SK-N-SH (cell line): ENCODE measurements at regions not wholly inside any gene's neighbourhood (a gene's known extent, or its start where the extent isn't known, plus 50 kb on each side); places are given as distances from the start of the nearest gene placed in this dataset.

Experiments
- CTCF ChIA-PET: fragments of 300-600, 350-600 bp; formaldehyde crosslinking; extraction: SDS; loops from one replicate; lab custom pipeline; 2021; lab: Yijun Ruan, JAX
- POLR2A ChIA-PET: fragments of 350-600 bp; sonication (Branson Sonifier 250); formaldehyde crosslinking; extraction: SDS; loops from one replicate; lab custom pipeline; 2020; ENCODE audit warnings: antibody characterized with exemption, inconsistent platforms; lab: Yijun Ruan, JAX
- DNase-seq: peaks from one replicate; pipeline ENCODE4 v3.0.0; 2012
- H2AFZ ChIP-seq: fragments of 200-600 bp; sonication (generic); 2 replicates; pipeline ENCODE4 v1.8.1; 2016; ENCODE audit warnings: antibody characterized with exemption, mild to moderate bottlenecking, low read depth
- H3F3A ChIP-seq: fragments of 200-600 bp; sonication (generic); replicated peaks from 2 replicates; pipeline ENCODE3; 2016; ENCODE audit warnings: antibody characterized with exemption, mild to moderate bottlenecking; ENCODE audit not compliant: insufficient read depth
- H3K27ac ChIP-seq, 2 experiments: fragments of 200-500 bp in 1 of 2; fragments of 200-600 bp in 1 of 2; sonication (Bioruptor generic) in 1 of 2; sonication (generic), shearing (Covaris generic) in 1 of 2; 2 replicates each; pipeline versions ENCODE4 v1.5.1 to v1.6.1; 2014 to 2016; ENCODE audit warnings: low read depth in 2 of 2, inconsistent platforms in 1 of 2, low read length in 1 of 2, mild to moderate bottlenecking in 1 of 2, mixed read lengths in 1 of 2
- H3K27me3 ChIP-seq: fragments of 200-600 bp; sonication (generic), shearing (Covaris generic); 2 replicates; pipeline ENCODE4 v1.6.1; 2016; ENCODE audit warnings: mixed run types; ENCODE audit not compliant: insufficient read depth
- H3K36me3 ChIP-seq, 2 experiments: fragments of 200-500 bp in 1 of 2; fragments of 200-600 bp in 1 of 2; sonication (Bioruptor generic) in 1 of 2; sonication (generic) in 1 of 2; replicated peaks in 1 of 2; 2 replicates each; pipeline versions ENCODE3 to v1.5.1; 2014 to 2016; ENCODE audit warnings: low read length in 1 of 2, mild to moderate bottlenecking in 1 of 2; ENCODE audit not compliant: insufficient read depth in 2 of 2, control insufficient read depth in 1 of 2
- H3K4me1 ChIP-seq, 2 experiments: fragments of 200-500 bp in 1 of 2; fragments of 200-600 bp in 1 of 2; sonication (Bioruptor generic) in 1 of 2; sonication (generic), shearing (Covaris generic) in 1 of 2; 2 replicates each; pipeline versions ENCODE4 v1.5.1 to v1.6.1; 2014 to 2016; ENCODE audit warnings: low read depth in 1 of 2, low read length in 1 of 2, mixed run types in 1 of 2; ENCODE audit not compliant: insufficient read depth in 2 of 2, control insufficient read depth in 1 of 2
- H3K4me2 ChIP-seq: fragments of 200-600 bp; sonication (generic), shearing (Covaris generic); 2 replicates; pipeline ENCODE4 v1.6.1; 2017; ENCODE audit warnings: mixed run types
- H3K4me3 ChIP-seq, 2 experiments: fragments of 200-500 bp in 1 of 2; fragments of 200-600 bp in 1 of 2; sonication (Bioruptor generic) in 1 of 2; sonication (generic), shearing (Covaris generic) in 1 of 2; 2 replicates each; pipeline versions ENCODE4 v1.5.1 to v1.8.1; 2014 to 2016; ENCODE audit warnings: low read depth in 2 of 2, inconsistent platforms in 1 of 2, low read length in 1 of 2, mild to moderate bottlenecking in 1 of 2, mixed read lengths in 1 of 2, moderate library complexity in 1 of 2
- H3K79me2 ChIP-seq: fragments of 200-600 bp; sonication (generic); 2 replicates; pipeline ENCODE4 v1.8.1; 2017; ENCODE audit warnings: mild to moderate bottlenecking; ENCODE audit not compliant: insufficient read depth
- H3K9ac ChIP-seq: fragments of 200-600 bp; sonication (generic); 2 replicates; pipeline ENCODE4 v1.6.1; 2017; ENCODE audit warnings: mixed run types
- H3K9me2 ChIP-seq: fragments of 200-600 bp; sonication (generic); 2 replicates; pipeline ENCODE4 v1.6.1; 2017; ENCODE audit warnings: mixed run types
- H3K9me3 ChIP-seq: fragments of 200-600 bp; sonication (generic); 2 replicates; pipeline ENCODE4 v1.6.1; 2017; ENCODE audit warnings: mixed run types, mild to moderate bottlenecking, moderate library complexity
- H4K20me1 ChIP-seq: fragments of 200-600 bp; sonication (generic); 2 replicates; pipeline ENCODE4 v1.6.1; 2017; ENCODE audit warnings: mild to moderate bottlenecking, mixed run types; ENCODE audit not compliant: insufficient read depth
- CHD2 ChIP-seq: fragments of 150-350 bp; IDR thresholded peaks from 2 replicates; pipeline ENCODE4 v1.6.1; 2018; ENCODE audit warnings: low read length; ENCODE audit not compliant: partially characterized antibody
- CTCF ChIP-seq: fragments of 200-600 bp; sonication (generic); IDR thresholded peaks from 2 replicates; pipeline ENCODE4 v1.6.1; 2017; ENCODE audit warnings: antibody characterized with exemption, mild to moderate bottlenecking, moderate library complexity
- EP300 ChIP-seq, 2 experiments: IDR thresholded peaks; 2 replicates each; pipeline versions ENCODE4 v1.4.0 to v1.6.1; 2012; ENCODE audit warnings: borderline replicate concordance in 1 of 2, low read depth in 1 of 2, low read length in 1 of 2
- GABPA ChIP-seq: IDR thresholded peaks from 2 replicates; pipeline ENCODE4 v1.4.0; 2012; ENCODE audit warnings: low read depth, mild to moderate bottlenecking
- GATA2 ChIP-seq: sonication (generic); formaldehyde crosslinking; IDR thresholded peaks from 2 replicates; pipeline ENCODE4 v1.5.0; 2020; ENCODE audit warnings: mild to moderate bottlenecking, missing genetic modification reagents
- IRF3 ChIP-seq: fragments of 150-350 bp; IDR thresholded peaks from 2 replicates; pipeline ENCODE4 v1.6.1; 2016; ENCODE audit warnings: mild to moderate bottlenecking, low read depth, low read length
- MEF2A ChIP-seq: IDR thresholded peaks from 2 replicates; pipeline ENCODE4 v1.4.0; 2012; ENCODE audit warnings: low read depth, borderline replicate concordance
- NRF1 ChIP-seq: IDR thresholded peaks from 2 replicates; pipeline ENCODE4 v1.6.1; 2012; ENCODE audit warnings: low read depth, mild to moderate bottlenecking, low read length
- POLR2AphosphoS5 ChIP-seq: IDR thresholded peaks from 2 replicates; pipeline ENCODE4 v1.6.1; 2012; ENCODE audit warnings: low read depth, low read length
- RCOR1 ChIP-seq: fragments of 150-350 bp; IDR thresholded peaks from 2 replicates; pipeline ENCODE4 v1.6.1; 2017; ENCODE audit warnings: antibody characterized with exemption, low read length
- RFX5 ChIP-seq: IDR thresholded peaks from 2 replicates; pipeline ENCODE4 v1.6.1; 2012; ENCODE audit warnings: mild to moderate bottlenecking, improper control_type of control experiment, low read length
- TAF1 ChIP-seq: IDR thresholded peaks from 2 replicates; pipeline ENCODE4 v1.6.1; 2012; ENCODE audit warnings: low read depth, mild to moderate bottlenecking, low read length, moderate library complexity, borderline replicate concordance
- TCF12 ChIP-seq: IDR thresholded peaks from 2 replicates; pipeline ENCODE4 v1.4.0; 2012
- TEAD4 ChIP-seq: IDR thresholded peaks from 2 replicates; pipeline ENCODE4 v1.4.0; 2012; ENCODE audit warnings: mild to moderate bottlenecking, borderline replicate concordance; ENCODE audit not compliant: insufficient read depth
- USF1 ChIP-seq: IDR thresholded peaks from 2 replicates; pipeline ENCODE4 v1.4.0; 2012; ENCODE audit warnings: low read depth, borderline replicate concordance
- USF2 ChIP-seq: fragments of 150-350 bp; IDR thresholded peaks from 2 replicates; pipeline ENCODE4 v1.6.1; 2017; ENCODE audit warnings: antibody characterized with exemption, low read length, low read depth, borderline replicate concordance
- ZBTB33 ChIP-seq: IDR thresholded peaks from 2 replicates; pipeline ENCODE4 v1.4.0; 2012; ENCODE audit warnings: low read depth, borderline replicate concordance
- WGBS: methylation state at CpG from one replicate; pipeline ENCODE4 v1.1.6; 2017; ENCODE audit warnings: low lambda C conversion rate; 5-methylcytosine and 5-hydroxymethylcytosine counted together

- 18% methylated on average over 6 of the region's 6 CpGs for WGBS
- H3K79me2 ChIP-seq = no peaks in the 10 kb centered on the region
- no peak overlapping the region for H3K4me2 ChIP-seq
- H3K27ac ChIP-seq = no peak overlapping the region
- no peak overlapping the region for H3K9ac ChIP-seq
- no peak overlapping the region for H3K4me3 ChIP-seq
- no peaks in the 10 kb centered on the region for H3K9me2 ChIP-seq
- no peak for DNase-seq
- H3K4me1 ChIP-seq = no peaks in the 10 kb centered on the region
- no peaks in the 10 kb centered on the region for H3K36me3 ChIP-seq
- ChIA-PET CTCF (interaction anchor here (4.3 kb wide), 1 partner anchor 15 kb away, joined by 17 read pairs; no protein-coding TSS in a partner anchor), POLR2A (no interaction called here)
- no peaks in the 10 kb centered on the region; the same call in 1 of the 2 replicates for H3K27me3 ChIP-seq
- no peaks in the 10 kb centered on the region for H3F3A ChIP-seq
- H4K20me1 ChIP-seq = no peaks in the 10 kb centered on the region
- H3K9me3 ChIP-seq = no peaks in the 10 kb centered on the region
- TF ChIP-seq CTCF = no peak
- no peak for TF ChIP-seq RCOR1
- no peak for TF ChIP-seq EP300 (IDR thresholded peaks at IDR 0.05; ENCODE audit: borderline replicate concordance in 1 of 2, low read depth in 1 of 2, low read length in 1 of 2)
- TF ChIP-seq RFX5 = no peak
- no peak for TF ChIP-seq CHD2
- no peak for TF ChIP-seq TEAD4
- no peak for TF ChIP-seq ZBTB33
- no peak for TF ChIP-seq TCF12
- TF ChIP-seq USF2 = no peak
- TF ChIP-seq MEF2A = no peak
- TF ChIP-seq NRF1 = no peak
- TF ChIP-seq GABPA = no peak
- no peak for TF ChIP-seq USF1
- TF ChIP-seq GATA2 (CRISPR knock-in tag) = no peak
- TF ChIP-seq IRF3 = no peak
- no peak for TF ChIP-seq POLR2AphosphoS5
- no peak for TF ChIP-seq TAF1
- H2AFZ ChIP-seq = no peak overlapping the region
These were observed 50.2 kb downstream of the SUPT20HL1 start for GRCh38 chrX:24410514-24411189.
